OCI-LY1 (cell line): ENCODE measurements at regions not wholly inside any gene's neighbourhood (a gene's known extent, or its start where the extent isn't known, plus 50 kb on each side); places are given as distances from the start of the nearest gene placed in this dataset.

Experiments used
- EZH2 ChIP-seq: fragments of 200-600 bp; sonication (generic), shearing (Covaris generic); IDR thresholded peaks from 2 replicates; pipeline ENCODE4 v1.8.0; 2017; ENCODE audit warnings: borderline replicate concordance, mixed run types, mild to moderate bottlenecking, antibody characterized with exemption, low read length, moderate library complexity, mixed read lengths
- TF ChIP-seq, protein P1 (sequence below): fragments of 200-600 bp; sonication (generic), shearing (Covaris generic); IDR thresholded peaks from 2 replicates; pipeline ENCODE4 v1.5.1; 2017; ENCODE audit warnings: mild to moderate bottlenecking, antibody characterized with exemption, low read length, moderate library complexity, mixed read lengths

DNA sequence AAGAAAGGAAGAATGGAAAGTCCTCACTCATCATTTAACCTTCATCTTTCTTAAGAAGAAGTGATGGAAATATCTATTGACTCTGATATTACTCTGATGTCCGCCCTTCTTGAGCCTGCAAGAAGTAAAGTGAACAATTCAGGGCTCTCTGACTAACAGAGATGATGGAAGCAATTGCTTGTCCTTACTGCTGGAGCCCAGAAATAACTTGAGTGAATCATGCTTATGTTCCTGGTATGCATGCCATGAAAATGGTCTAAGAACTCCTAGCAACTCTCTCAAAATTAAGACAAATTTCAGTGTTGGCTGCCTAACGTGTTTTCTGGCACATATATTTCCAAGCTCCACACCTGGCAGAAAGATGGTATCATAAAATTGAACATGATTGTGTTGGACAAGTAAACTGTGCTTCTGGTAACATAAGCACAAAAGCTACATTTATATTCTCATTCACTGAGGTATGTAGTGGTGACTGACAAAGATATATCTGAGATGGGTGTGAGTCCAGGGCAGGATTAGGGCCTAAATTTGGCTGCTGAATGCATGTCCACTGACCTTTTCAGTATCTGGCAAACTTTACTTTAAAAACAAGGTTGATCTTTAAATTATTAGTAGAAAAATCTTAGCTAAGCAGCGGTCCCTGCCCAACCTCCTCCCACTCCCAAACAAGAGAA, 109.2 kb upstream of the OTUD4 start:
- TF ChIP-seq, protein P1, sequence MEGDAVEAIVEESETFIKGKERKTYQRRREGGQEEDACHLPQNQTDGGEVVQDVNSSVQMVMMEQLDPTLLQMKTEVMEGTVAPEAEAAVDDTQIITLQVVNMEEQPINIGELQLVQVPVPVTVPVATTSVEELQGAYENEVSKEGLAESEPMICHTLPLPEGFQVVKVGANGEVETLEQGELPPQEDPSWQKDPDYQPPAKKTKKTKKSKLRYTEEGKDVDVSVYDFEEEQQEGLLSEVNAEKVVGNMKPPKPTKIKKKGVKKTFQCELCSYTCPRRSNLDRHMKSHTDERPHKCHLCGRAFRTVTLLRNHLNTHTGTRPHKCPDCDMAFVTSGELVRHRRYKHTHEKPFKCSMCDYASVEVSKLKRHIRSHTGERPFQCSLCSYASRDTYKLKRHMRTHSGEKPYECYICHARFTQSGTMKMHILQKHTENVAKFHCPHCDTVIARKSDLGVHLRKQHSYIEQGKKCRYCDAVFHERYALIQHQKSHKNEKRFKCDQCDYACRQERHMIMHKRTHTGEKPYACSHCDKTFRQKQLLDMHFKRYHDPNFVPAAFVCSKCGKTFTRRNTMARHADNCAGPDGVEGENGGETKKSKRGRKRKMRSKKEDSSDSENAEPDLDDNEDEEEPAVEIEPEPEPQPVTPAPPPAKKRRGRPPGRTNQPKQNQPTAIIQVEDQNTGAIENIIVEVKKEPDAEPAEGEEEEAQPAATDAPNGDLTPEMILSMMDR, result no peak
- TF ChIP-seq EZH2, result no peak
